ENCODE measurements at regions not wholly inside any gene's neighbourhood (a gene's known extent, or its start where the extent isn't known, plus 50 kb on each side); places are given as distances from the start of the nearest gene placed in this dataset.

GRCh38 chr5:175284806-175285205 lies 159.2 kb downstream of the DRD1 start:
- TF ChIP-seq HEYL (CRISPR knock-in tag; IDR thresholded peaks at IDR 0.05) (no peak), CTCF (IDR thresholded peaks at IDR 0.05) (no peak), POLR2A (IDR thresholded peaks at IDR 0.05; ENCODE audit: low read length) (no peak), RAD21 (conservative IDR thresholded peaks at IDR 0.05 in 1 of 2, IDR thresholded peaks at IDR 0.05 in 1 of 2) (no peak), CBX8 (IDR thresholded peaks at IDR 0.05) (no peak)

Data from A549 (cell line).